ENCODE measurements at regions not wholly inside any gene's neighbourhood (a gene's known extent, or its start where the extent isn't known, plus 50 kb on each side); places are given as distances from the start of the nearest gene placed in this dataset.

DNA sequence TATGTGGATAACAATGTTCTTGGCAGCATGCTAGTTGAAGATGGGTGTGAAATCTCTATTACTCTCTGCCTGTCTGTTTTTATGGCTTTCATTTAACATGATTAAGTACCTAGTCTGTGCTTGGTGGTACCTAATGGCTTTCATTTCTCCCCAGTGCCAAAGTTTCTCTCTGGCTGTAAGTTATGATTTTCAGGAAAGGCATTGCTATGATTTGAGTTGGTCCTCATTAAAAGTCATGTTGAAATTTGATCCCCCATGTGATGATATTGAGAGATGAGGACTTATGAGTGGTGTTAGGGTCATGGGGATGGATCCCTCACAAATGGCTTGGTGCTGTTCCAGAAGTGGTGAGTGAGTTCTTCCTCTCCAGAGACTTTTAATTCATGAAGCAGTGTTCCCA, 162.4 kb upstream of the IL15 start (continued):
- TF ChIP-seq, protein P1, sequence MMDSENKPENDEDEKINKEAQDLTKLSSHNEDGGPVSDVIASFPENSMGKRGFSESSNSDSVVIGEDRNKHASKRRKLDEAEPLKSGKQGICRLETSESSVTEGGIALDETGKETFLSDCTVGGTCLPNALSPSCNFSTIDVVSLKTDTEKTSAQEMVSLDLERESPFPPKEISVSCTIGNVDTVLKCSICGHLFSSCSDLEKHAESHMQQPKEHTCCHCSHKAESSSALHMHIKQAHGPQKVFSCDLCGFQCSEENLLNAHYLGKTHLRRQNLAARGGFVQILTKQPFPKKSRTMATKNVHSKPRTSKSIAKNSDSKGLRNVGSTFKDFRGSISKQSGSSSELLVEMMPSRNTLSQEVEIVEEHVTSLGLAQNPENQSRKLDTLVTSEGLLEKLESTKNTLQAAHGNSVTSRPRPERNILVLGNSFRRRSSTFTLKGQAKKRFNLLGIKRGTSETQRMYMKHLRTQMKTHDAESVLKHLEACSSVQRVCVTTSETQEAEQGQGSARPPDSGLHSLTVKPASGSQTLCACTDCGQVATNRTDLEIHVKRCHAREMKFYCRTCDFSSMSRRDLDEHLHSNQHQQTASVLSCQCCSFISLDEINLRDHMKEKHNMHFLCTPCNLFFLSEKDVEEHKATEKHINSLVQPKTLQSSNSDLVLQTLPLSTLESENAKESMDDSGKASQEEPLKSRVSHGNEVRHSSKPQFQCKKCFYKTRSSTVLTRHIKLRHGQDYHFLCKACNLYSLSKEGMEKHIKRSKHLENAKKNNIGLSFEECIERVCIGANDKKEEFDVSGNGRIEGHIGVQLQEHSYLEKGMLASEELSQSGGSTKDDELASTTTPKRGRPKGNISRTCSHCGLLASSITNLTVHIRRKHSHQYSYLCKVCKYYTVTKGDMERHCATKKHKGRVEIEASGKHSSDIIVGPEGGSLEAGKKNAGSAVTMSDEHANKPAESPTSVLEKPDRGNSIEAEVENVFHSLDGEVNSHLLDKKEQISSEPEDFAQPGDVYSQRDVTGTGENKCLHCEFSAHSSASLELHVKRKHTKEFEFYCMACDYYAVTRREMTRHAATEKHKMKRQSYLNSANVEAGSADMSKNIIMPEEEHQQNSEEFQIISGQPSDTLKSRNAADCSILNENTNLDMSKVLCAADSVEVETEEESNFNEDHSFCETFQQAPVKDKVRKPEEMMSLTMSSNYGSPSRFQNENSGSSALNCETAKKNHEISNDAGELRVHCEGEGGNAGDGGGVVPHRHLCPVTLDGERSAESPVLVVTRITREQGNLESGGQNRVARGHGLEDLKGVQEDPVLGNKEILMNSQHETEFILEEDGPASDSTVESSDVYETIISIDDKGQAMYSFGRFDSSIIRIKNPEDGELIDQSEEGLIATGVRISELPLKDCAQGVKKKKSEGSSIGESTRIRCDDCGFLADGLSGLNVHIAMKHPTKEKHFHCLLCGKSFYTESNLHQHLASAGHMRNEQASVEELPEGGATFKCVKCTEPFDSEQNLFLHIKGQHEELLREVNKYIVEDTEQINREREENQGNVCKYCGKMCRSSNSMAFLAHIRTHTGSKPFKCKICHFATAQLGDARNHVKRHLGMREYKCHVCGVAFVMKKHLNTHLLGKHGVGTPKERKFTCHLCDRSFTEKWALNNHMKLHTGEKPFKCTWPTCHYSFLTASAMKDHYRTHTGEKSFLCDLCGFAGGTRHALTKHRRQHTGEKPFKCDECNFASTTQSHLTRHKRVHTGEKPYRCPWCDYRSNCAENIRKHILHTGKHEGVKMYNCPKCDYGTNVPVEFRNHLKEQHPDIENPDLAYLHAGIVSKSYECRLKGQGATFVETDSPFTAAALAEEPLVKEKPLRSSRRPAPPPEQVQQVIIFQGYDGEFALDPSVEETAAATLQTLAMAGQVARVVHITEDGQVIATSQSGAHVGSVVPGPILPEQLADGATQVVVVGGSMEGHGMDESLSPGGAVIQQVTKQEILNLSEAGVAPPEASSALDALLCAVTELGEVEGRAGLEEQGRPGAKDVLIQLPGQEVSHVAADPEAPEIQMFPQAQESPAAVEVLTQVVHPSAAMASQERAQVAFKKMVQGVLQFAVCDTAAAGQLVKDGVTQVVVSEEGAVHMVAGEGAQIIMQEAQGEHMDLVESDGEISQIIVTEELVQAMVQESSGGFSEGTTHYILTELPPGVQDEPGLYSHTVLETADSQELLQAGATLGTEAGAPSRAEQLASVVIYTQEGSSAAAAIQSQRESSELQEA (CRISPR knock-in tag; IDR thresholded peaks at IDR 0.05; ENCODE audit: not compliant biosample characterization) = no peak
- TF ChIP-seq HDAC2 (CRISPR knock-in tag; IDR thresholded peaks at IDR 0.05) (no peak), FOSL2 (CRISPR knock-in tag; IDR thresholded peaks at IDR 0.05) (no peak), ZNF253 (CRISPR knock-in tag; IDR thresholded peaks at IDR 0.05; ENCODE audit: borderline replicate concordance) (no peak), ZNF350 (CRISPR knock-in tag; IDR thresholded peaks at IDR 0.05; ENCODE audit: borderline replicate concordance, low read depth) (no peak), ZNF839 (CRISPR knock-in tag; IDR thresholded peaks at IDR 0.05; ENCODE audit: borderline replicate concordance) (no peak), MXD4 (CRISPR knock-in tag; IDR thresholded peaks at IDR 0.05) (no peak), TOPORS (CRISPR knock-in tag; IDR thresholded peaks at IDR 0.05) (no peak), ZBTB1 (CRISPR knock-in tag; IDR thresholded peaks at IDR 0.05; ENCODE audit: borderline replicate concordance) (no peak), SIN3B (IDR thresholded peaks at IDR 0.05; ENCODE audit: low read length) (no peak), ZNF678 (CRISPR knock-in tag; IDR thresholded peaks at IDR 0.05) (no peak), AGO1 (IDR thresholded peaks at IDR 0.05; ENCODE audit: low read depth, low read length, poor library complexity, severe bottlenecking) (no peak)
